ENCODE measurements at regions not wholly inside any gene's neighbourhood (a gene's known extent, or its start where the extent isn't known, plus 50 kb on each side); places are given as distances from the start of the nearest gene placed in this dataset.
A peak's percentile ranks its signal among the peaks of the same experiment; 100 is the strongest.

DNA sequence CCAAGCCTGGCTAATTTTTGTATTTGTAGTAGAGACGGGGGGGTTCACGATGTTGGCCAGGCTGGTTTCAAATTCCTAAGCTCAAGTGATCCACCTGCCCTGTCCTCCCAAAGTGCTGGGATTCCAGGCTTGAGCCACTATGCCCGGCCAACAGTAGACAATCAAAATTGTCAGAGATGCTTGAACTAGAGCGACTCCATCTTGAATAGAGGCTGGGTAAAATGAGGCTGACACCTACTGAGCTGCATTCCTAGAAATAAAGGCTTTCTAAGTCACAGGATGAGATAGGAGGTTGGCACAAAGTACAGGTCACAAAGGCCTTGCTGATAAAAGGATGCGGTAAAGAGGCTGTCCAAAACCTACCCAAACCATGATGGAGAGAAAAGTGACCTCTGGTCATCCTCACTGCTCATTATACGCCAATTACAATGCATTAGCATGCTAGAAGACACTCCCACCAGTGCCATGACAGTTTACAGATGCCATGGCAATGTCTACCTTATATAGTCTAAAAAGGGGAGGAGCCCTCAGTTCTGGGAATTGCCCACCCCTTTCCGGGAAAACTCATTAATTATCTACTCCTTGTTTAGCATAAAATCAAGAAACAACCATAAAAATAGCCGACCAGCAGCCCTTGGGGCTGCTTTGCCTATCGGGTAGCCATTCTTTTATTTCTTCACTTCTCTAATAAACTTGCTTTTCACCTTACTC, 134.5 kb downstream of the BAMBI start (continued):
- TF ChIP-seq SIRT6 (IDR thresholded peaks at IDR 0.05; ENCODE audit: low read depth, low read length) = no peak
- TF ChIP-seq YY1 (IDR thresholded peaks at IDR 0.05; ENCODE audit: borderline replicate concordance in 1 of 3, control insufficient read depth in 1 of 3, extremely low read depth in 1 of 3, insufficient read depth in 3 of 3, insufficient read length in 1 of 3, insufficient replicate concordance in 2 of 3, low read depth in 1 of 3, low read length in 2 of 3) = peak in 1 of 3 experiments; percentile 55
- no peak for TF ChIP-seq SPI1 (IDR thresholded peaks at IDR 0.05; ENCODE audit: borderline replicate concordance, low read depth, low read length)
- TF ChIP-seq, protein P1, sequence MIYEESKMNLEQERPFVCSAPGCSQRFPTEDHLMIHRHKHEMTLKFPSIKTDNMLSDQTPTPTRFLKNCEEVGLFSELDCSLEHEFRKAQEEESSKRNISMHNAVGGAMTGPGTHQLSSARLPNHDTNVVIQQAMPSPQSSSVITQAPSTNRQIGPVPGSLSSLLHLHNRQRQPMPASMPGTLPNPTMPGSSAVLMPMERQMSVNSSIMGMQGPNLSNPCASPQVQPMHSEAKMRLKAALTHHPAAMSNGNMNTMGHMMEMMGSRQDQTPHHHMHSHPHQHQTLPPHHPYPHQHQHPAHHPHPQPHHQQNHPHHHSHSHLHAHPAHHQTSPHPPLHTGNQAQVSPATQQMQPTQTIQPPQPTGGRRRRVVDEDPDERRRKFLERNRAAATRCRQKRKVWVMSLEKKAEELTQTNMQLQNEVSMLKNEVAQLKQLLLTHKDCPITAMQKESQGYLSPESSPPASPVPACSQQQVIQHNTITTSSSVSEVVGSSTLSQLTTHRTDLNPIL (CRISPR knock-in tag; IDR thresholded peaks at IDR 0.05) = peak; percentile 87; the same call in 1 of the 2 replicates
- peak; percentile 96 for TF ChIP-seq KLF6 (CRISPR knock-in tag; IDR thresholded peaks at IDR 0.05; ENCODE audit: borderline replicate concordance)
- TF ChIP-seq HLTF (IDR thresholded peaks at IDR 0.05) = no peak
- peak in 1 of 2 experiments; percentile 87; a peak in 2 of 4 replicates for TF ChIP-seq TEAD1 (CRISPR knock-in tag; IDR thresholded peaks at IDR 0.05)
- peak; percentile 90 for TF ChIP-seq CUX1 (CRISPR knock-in tag; IDR thresholded peaks at IDR 0.05)
- no peak for TF ChIP-seq E2F8 (IDR thresholded peaks at IDR 0.05; ENCODE audit: low read depth, partially characterized antibody)
- TF ChIP-seq SMAD1 (IDR thresholded peaks at IDR 0.05; ENCODE audit: low read depth, low read length, partially characterized antibody) = no peak
- TF ChIP-seq DIDO1 (tag; IDR thresholded peaks at IDR 0.05; ENCODE audit: low read depth) = peak; percentile 87
- no peak for TF ChIP-seq ZNF282 (CRISPR knock-in tag; IDR thresholded peaks at IDR 0.05)
- peak; percentile 70; the same call in 1 of the 2 replicates for TF ChIP-seq ZNF253 (CRISPR knock-in tag; conservative IDR thresholded peaks at IDR 0.05)
- no peak for TF ChIP-seq NELFE (IDR thresholded peaks at IDR 0.05; ENCODE audit: insufficient read depth, insufficient read length)
- TF ChIP-seq HMGN3 (IDR thresholded peaks at IDR 0.05; ENCODE audit: borderline replicate concordance, extremely low read depth, insufficient read length, low read depth, low read length) = no peak
